ENCODE measurements at regions not wholly inside any gene's neighbourhood (a gene's known extent, or its start where the extent isn't known, plus 50 kb on each side); places are given as distances from the start of the nearest gene placed in this dataset.

DNA sequence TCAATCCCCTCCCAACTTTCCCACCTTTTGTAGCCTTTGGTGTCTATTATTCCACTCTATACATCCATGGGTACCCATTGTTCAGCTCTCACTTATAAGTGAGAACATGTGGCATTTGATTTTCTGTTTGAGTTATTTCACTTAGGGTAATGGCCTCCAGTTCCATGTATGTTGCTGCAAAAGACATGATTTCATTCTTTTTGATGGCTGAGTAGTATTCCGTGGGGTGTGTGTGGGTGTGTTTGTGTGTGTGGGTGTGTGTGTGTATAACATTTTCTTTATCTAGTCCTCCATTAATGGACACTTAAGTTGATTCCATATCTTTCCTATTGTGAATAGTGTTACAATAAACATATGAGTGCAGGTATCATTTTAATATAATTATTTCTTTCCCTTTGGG lies 157.5 kb upstream of the FSTL4 start:
- Histone ChIP-seq H3K9me2 (replicated peaks; ENCODE audit: low read length) (no peaks in the 10 kb centered on the region), H3K4me1 (ENCODE audit: insufficient read depth, low read length) (no peaks in the 10 kb centered on the region), H3K4me3 (ENCODE audit: low read length) (no peak overlapping the region), H4K20me1 (ENCODE audit: low read length) (no peaks in the 10 kb centered on the region), H3K36me3 (ENCODE audit: low read depth, low read length) (no peaks in the 10 kb centered on the region), H3K27ac (ENCODE audit: low read length) (no peak overlapping the region), H3K27me3 (ENCODE audit: low read length) (no peaks in the 10 kb centered on the region), H3F3A (ENCODE audit: low read length, unreplicated experiment) (no peaks in the 10 kb centered on the region), H3K9ac (ENCODE audit: low read length) (no peak overlapping the region), H2AFZ (ENCODE audit: low read length) (no peak overlapping the region), H3K9me3 (ENCODE audit: low read length) (no peaks in the 10 kb centered on the region), H3K79me2 (ENCODE audit: low read length) (no peaks in the 10 kb centered on the region), H3K4me2 (ENCODE audit: low read length) (no peak overlapping the region)
- TF ChIP-seq, protein P1, sequence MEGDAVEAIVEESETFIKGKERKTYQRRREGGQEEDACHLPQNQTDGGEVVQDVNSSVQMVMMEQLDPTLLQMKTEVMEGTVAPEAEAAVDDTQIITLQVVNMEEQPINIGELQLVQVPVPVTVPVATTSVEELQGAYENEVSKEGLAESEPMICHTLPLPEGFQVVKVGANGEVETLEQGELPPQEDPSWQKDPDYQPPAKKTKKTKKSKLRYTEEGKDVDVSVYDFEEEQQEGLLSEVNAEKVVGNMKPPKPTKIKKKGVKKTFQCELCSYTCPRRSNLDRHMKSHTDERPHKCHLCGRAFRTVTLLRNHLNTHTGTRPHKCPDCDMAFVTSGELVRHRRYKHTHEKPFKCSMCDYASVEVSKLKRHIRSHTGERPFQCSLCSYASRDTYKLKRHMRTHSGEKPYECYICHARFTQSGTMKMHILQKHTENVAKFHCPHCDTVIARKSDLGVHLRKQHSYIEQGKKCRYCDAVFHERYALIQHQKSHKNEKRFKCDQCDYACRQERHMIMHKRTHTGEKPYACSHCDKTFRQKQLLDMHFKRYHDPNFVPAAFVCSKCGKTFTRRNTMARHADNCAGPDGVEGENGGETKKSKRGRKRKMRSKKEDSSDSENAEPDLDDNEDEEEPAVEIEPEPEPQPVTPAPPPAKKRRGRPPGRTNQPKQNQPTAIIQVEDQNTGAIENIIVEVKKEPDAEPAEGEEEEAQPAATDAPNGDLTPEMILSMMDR (conservative IDR thresholded peaks at IDR 0.05; ENCODE audit: low read depth, low read length) = no peak
- no peak for TF ChIP-seq EZH2 (IDR thresholded peaks at IDR 0.05; ENCODE audit: low read length, unreplicated experiment)
- TF ChIP-seq EZH2phosphoT487 (IDR thresholded peaks at IDR 0.05; ENCODE audit: borderline replicate concordance, low read length) = no peak
- DNase-seq (no peak), ATAC-seq (no peak)
- intact Hi-C loops (cut with micrococcal nuclease) = no loop called here
- ChIA-PET CTCF (no interaction called here), POLR2A (ENCODE audit: unreplicated experiment) (no interaction called here)
- BruUV-seq (replicated peaks) = no TSS peak

DNA sequence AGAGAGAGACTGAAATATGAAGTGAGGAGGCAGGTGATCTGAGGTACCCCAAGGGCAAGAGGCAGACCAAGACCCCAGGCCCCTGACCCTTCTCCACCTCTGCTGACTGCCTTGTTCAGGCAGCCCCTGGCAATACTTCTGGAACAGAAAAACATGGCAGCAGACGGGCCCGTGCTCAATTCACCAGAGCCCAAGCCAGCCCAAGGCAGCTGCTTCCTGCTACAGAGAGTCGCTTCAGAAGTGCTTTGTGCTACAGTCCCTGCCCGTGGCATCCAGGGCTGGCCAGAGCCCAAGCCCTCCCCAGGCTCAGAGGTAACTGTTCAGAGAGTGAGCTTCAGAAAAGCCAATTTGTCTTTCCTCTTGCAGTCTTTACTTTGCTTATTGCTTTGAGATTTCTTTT lies 151.4 kb upstream of the FSTL4 start:
- no peak overlapping the region for H3K4me3 ChIP-seq (ENCODE audit: low read length)
- no peak overlapping the region for H3K9ac ChIP-seq (ENCODE audit: low read length)
- H3K79me2 ChIP-seq (ENCODE audit: low read length) = no peaks in the 10 kb centered on the region
- TF ChIP-seq EZH2 (IDR thresholded peaks at IDR 0.05; ENCODE audit: low read length, unreplicated experiment) = no peak
- TF ChIP-seq, protein P1 (conservative IDR thresholded peaks at IDR 0.05; ENCODE audit: low read depth, low read length) = no peak
- TF ChIP-seq EZH2phosphoT487 (IDR thresholded peaks at IDR 0.05; ENCODE audit: borderline replicate concordance, low read length) = no peak
- no peaks in the 10 kb centered on the region for H3K4me1 ChIP-seq (ENCODE audit: insufficient read depth, low read length)
- H3K36me3 ChIP-seq (ENCODE audit: low read depth, low read length) = no peaks in the 10 kb centered on the region
- no peak overlapping the region for H2AFZ ChIP-seq (ENCODE audit: low read length)
- no peaks in the 10 kb centered on the region for H3K9me3 ChIP-seq (ENCODE audit: low read length)
- no TSS peak for BruUV-seq (replicated peaks)
- H3F3A ChIP-seq (ENCODE audit: low read length, unreplicated experiment) = no peaks in the 10 kb centered on the region
- intact Hi-C loops (cut with micrococcal nuclease) = no loop called here
- H3K27me3 ChIP-seq (ENCODE audit: low read length) = no peaks in the 10 kb centered on the region
- ATAC-seq = no peak
- ChIA-PET CTCF (no interaction called here), POLR2A (ENCODE audit: unreplicated experiment) (no interaction called here)
- DNase-seq = no peak
- no peak overlapping the region for H3K4me2 ChIP-seq (ENCODE audit: low read length)
- no peak overlapping the region for H3K27ac ChIP-seq (ENCODE audit: low read length)
- H4K20me1 ChIP-seq (ENCODE audit: low read length) = no peaks in the 10 kb centered on the region
- no peaks in the 10 kb centered on the region for H3K9me2 ChIP-seq (replicated peaks; ENCODE audit: low read length)

DNA sequence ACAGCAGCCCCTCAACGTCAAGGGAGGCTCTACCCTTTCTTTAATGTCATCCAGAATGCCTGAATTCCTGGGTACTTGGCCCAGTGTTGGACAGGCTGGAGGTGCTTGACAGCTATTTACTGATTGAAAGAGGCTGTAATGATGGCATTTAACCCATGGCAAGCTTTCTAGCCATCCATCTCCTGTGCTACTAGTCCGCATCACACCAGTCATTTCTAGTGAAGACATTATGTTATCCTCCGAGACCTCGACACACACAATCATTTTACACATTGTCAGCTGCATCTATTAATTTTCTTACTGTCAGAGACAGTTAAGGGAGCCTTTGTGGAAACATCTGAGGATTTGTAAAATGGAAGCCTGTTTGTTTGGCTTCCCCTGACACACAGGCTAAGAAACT lies 149.3 kb upstream of the FSTL4 start:
- no peaks in the 10 kb centered on the region for H3K9me2 ChIP-seq (replicated peaks; ENCODE audit: low read length)
- H3K9ac ChIP-seq (ENCODE audit: low read length) = no peak overlapping the region
- no TSS peak for BruUV-seq (replicated peaks)
- no peak for TF ChIP-seq EZH2phosphoT487 (IDR thresholded peaks at IDR 0.05; ENCODE audit: borderline replicate concordance, low read length)
- TF ChIP-seq EZH2 (IDR thresholded peaks at IDR 0.05; ENCODE audit: low read length, unreplicated experiment) = no peak
- TF ChIP-seq, protein P1 (conservative IDR thresholded peaks at IDR 0.05; ENCODE audit: low read depth, low read length) = no peak
- intact Hi-C loops (cut with micrococcal nuclease) = no loop called here
- ChIA-PET CTCF (no interaction called here), POLR2A (ENCODE audit: unreplicated experiment) (no interaction called here)
- H3K27ac ChIP-seq (ENCODE audit: low read length) = no peak overlapping the region
- H3K4me3 ChIP-seq (ENCODE audit: low read length) = no peak overlapping the region
- ATAC-seq (no peak), DNase-seq (no peak)
- no peaks in the 10 kb centered on the region for H3K4me1 ChIP-seq (ENCODE audit: insufficient read depth, low read length)
- H3K79me2 ChIP-seq (ENCODE audit: low read length) = no peaks in the 10 kb centered on the region
- H3F3A ChIP-seq (ENCODE audit: low read length, unreplicated experiment) = no peaks in the 10 kb centered on the region
- no peak overlapping the region for H3K4me2 ChIP-seq (ENCODE audit: low read length)
- no peaks in the 10 kb centered on the region for H3K27me3 ChIP-seq (ENCODE audit: low read length)
- H4K20me1 ChIP-seq (ENCODE audit: low read length) = no peaks in the 10 kb centered on the region
- no peaks in the 10 kb centered on the region for H3K9me3 ChIP-seq (ENCODE audit: low read length)
- H3K36me3 ChIP-seq (ENCODE audit: low read depth, low read length) = no peaks in the 10 kb centered on the region
- no peak overlapping the region for H2AFZ ChIP-seq (ENCODE audit: low read length)

All from PC-3 (cell line).